Endothelial cell of umbilical vein (primary cell): ENCODE measurements at regions not wholly inside any gene's neighbourhood (a gene's known extent, or its start where the extent isn't known, plus 50 kb on each side); places are given as distances from the start of the nearest gene placed in this dataset.

Source experiments
- BruUV-seq: library from RNA; stranded (reverse); fragments of 400-500 nt; replicated peaks from 2 replicates; lab custom pipeline; 2021; lab: Mats Ljungman, UMichigan
- CTCF ChIA-PET: fragments of 300-600, 350-600 bp; sonication (Branson Sonifier 250); formaldehyde crosslinking; loops from one replicate; lab custom pipeline; 2021; ENCODE audit warnings: antibody characterized with exemption, inconsistent platforms; lab: Charles Lee
- POLR2A ChIA-PET: fragments of 300-600, 350-600 bp; sonication (Branson Sonifier 250); formaldehyde crosslinking; loops from one replicate; lab custom pipeline; 2021; ENCODE audit warnings: antibody characterized with exemption, inconsistent platforms; lab: Charles Lee
- DNase-seq: peaks from one replicate; pipeline ENCODE4 v3.0.0-alpha.2; 2011; ENCODE audit warnings: low read depth, low spot score
- FAIRE-seq: peaks from 2 replicates; lab custom pipeline; 2011; peaks lifted over from hg19 to GRCh38; lab: Jason Lieb, UNC
- H2AFZ ChIP-seq: 2 replicates; pipeline ENCODE4 v1.6.0; 2012; ENCODE audit warnings: low read depth, low read length, control low read depth, inconsistent platforms
- H3K27ac ChIP-seq: 2 replicates; pipeline ENCODE4 v1.5.1; 2011; ENCODE audit warnings: low read depth, mild to moderate bottlenecking, control low read depth, low read length, moderate library complexity; ENCODE audit not compliant: insufficient read depth
- H3K27me3 ChIP-seq, 2 experiments: 2 replicates each; pipeline versions ENCODE4 v1.6.0 to v1.6.1; 2011; ENCODE audit warnings: low read length in 2 of 2, mixed read lengths in 1 of 2; ENCODE audit not compliant: control insufficient read depth in 2 of 2, insufficient read depth in 2 of 2
- H3K36me3 ChIP-seq, 2 experiments: 2 replicates in 1 of 2; 3 replicates in 1 of 2; pipeline ENCODE4 v1.5.1; 2011; ENCODE audit warnings: low read length in 2 of 2, mild to moderate bottlenecking in 1 of 2, moderate library complexity in 1 of 2; ENCODE audit not compliant: control insufficient read depth in 2 of 2, insufficient read depth in 2 of 2; ENCODE audit errors: extremely low read depth in 1 of 2
- H3K4me1 ChIP-seq: 3 replicates; pipeline ENCODE4 v1.5.1; 2011; ENCODE audit warnings: mild to moderate bottlenecking, low read length; ENCODE audit not compliant: control insufficient read depth, insufficient read depth; ENCODE audit errors: extremely low read depth
- H3K4me2 ChIP-seq: 2 replicates; pipeline ENCODE4 v1.6.1; 2011; ENCODE audit warnings: low read length, control low read depth, mixed read lengths; ENCODE audit not compliant: insufficient read depth
- H3K4me3 ChIP-seq, 3 experiments: fragments of 200-600 bp in 1 of 3; sonication (generic), shearing (Covaris generic) in 1 of 3; replicated peaks in 1 of 3; 2 replicates each; pipeline ENCODE4 v1.5.1; 2011 to 2016; ENCODE audit warnings: control low read depth in 3 of 3, low read length in 3 of 3, mild to moderate bottlenecking in 2 of 3, inconsistent platforms in 1 of 3, low read depth in 1 of 3, moderate library complexity in 1 of 3; ENCODE audit not compliant: insufficient read depth in 1 of 3
- H3K79me2 ChIP-seq: 2 replicates; pipeline ENCODE4 v1.6.0; 2012; ENCODE audit warnings: low read length, inconsistent platforms; ENCODE audit not compliant: control insufficient read depth, insufficient read depth
- H3K9ac ChIP-seq: replicated peaks from 2 replicates; pipeline ENCODE3; 2011; ENCODE audit warnings: low read length, control low read depth; ENCODE audit not compliant: insufficient read depth; ENCODE audit errors: extremely low read depth
- H3K9me1 ChIP-seq: replicated peaks from 3 replicates; pipeline ENCODE4 v1.6.0; 2011; ENCODE audit warnings: mild to moderate bottlenecking, low read length; ENCODE audit not compliant: control insufficient read depth, insufficient read depth; ENCODE audit errors: extremely low read depth
- H3K9me3 ChIP-seq: replicated peaks from 2 replicates; pipeline ENCODE4 v1.5.1; 2012; ENCODE audit warnings: low read length, inconsistent platforms; ENCODE audit not compliant: control insufficient read depth, insufficient read depth
- H4K20me1 ChIP-seq: replicated peaks from 2 replicates; pipeline ENCODE3; 2011; ENCODE audit warnings: mild to moderate bottlenecking, low read length; ENCODE audit not compliant: control insufficient read depth, insufficient read depth; ENCODE audit errors: extremely low read depth
- CTCF ChIP-seq, 2 donors: IDR thresholded peaks; 1 replicate in 1 of 2; 2 replicates in 1 of 2; pipeline ENCODE4 v1.5.1; 2011; ENCODE audit warnings: low read length in 2 of 2, mild to moderate bottlenecking in 2 of 2, moderate library complexity in 2 of 2, control low read depth in 1 of 2, inconsistent platforms in 1 of 2, low read depth in 1 of 2; ENCODE audit not compliant: insufficient read depth in 1 of 2; ENCODE audit errors: extremely low read depth in 1 of 2
- FOS ChIP-seq: IDR thresholded peaks from 2 replicates; pipeline ENCODE4 v1.6.1; 2011; ENCODE audit warnings: mild to moderate bottlenecking, low read length, moderate library complexity, borderline replicate concordance; ENCODE audit not compliant: insufficient read depth
- GATA2 ChIP-seq: IDR thresholded peaks from 2 replicates; pipeline ENCODE4 v1.7.0; 2011; ENCODE audit warnings: low read depth, mild to moderate bottlenecking, moderate library complexity, mixed read lengths, low read length; ENCODE audit not compliant: insufficient read length, insufficient read depth
- JUN ChIP-seq: IDR thresholded peaks from 2 replicates; pipeline ENCODE4 v1.6.1; 2011; ENCODE audit warnings: borderline replicate concordance, low read depth; ENCODE audit not compliant: insufficient read length, insufficient read depth
- MAX ChIP-seq: IDR thresholded peaks from 2 replicates; pipeline ENCODE4 v1.6.1; 2011; ENCODE audit not compliant: insufficient read depth, insufficient read length
- MYC ChIP-seq: IDR thresholded peaks from one replicate; pipeline ENCODE4 v1.6.1; 2011; ENCODE audit warnings: mild to moderate bottlenecking, low read depth, low read length
- POLR2AphosphoS5 ChIP-seq: IDR thresholded peaks from 2 replicates; pipeline ENCODE4 v1.6.1; 2012; ENCODE audit warnings: low read depth, mild to moderate bottlenecking, control low read depth, low read length, moderate library complexity; ENCODE audit not compliant: insufficient read depth
- dilution Hi-C: fragments of 300-500 bp; cut with MboI; formaldehyde crosslinking; loops from one replicate; pipeline ENCODE4 v1.15.0; 2019; ENCODE audit warnings: low sequenced_read_pairs; ENCODE audit not compliant: extremely low pct_ligation_motif_present
- intact Hi-C: fragments of 100-400 bp; cut with micrococcal nuclease; formaldehyde crosslinking; loops from one replicate; pipeline ENCODE4 v1.10.0; 2022

GRCh38 chr21:34263629-34264028, 100.2 kb upstream of the KCNE2 start:
- dilution Hi-C loops = no loop called here
- Histone ChIP-seq H4K20me1 (no peaks in the 10 kb centered on the region), H3K9ac (no peak overlapping the region), H3K79me2 (no peaks in the 10 kb centered on the region), H3K36me3 (no peaks in the 10 kb centered on the region), H3K4me2 (no peak overlapping the region), H3K27me3 (peaks cover 6 to 9% of the 10 kb centered on the region in 2 experiments), H3K27ac (no peak overlapping the region), H3K9me3 (no peaks in the 10 kb centered on the region), H3K4me1 (no peaks in the 10 kb centered on the region), H3K4me3 (no peak overlapping the region), H2AFZ (no peak overlapping the region), H3K9me1 (no peaks in the 10 kb centered on the region)
- TF ChIP-seq GATA2 (no peak), POLR2AphosphoS5 (no peak), CTCF (IDR thresholded peaks at IDR 0.05; ENCODE audit: extremely low read depth in 1 of 2, insufficient read depth in 1 of 2, low read depth in 1 of 2, low read length in 2 of 2) (no peak), MYC (no peak), FOS (no peak), JUN (no peak), MAX (no peak)
- ChIA-PET CTCF (no interaction called here), POLR2A (no interaction called here)
- BruUV-seq = no TSS peak
- DNase-seq (no peak), FAIRE-seq (no peak)
- intact Hi-C loops = no loop called here
